HG03060 (cell line): ENCODE measurements at regions not wholly inside any gene's neighbourhood (a gene's known extent, or its start where the extent isn't known, plus 50 kb on each side); places are given as distances from the start of the nearest gene placed in this dataset.

Experiments
- ATAC-seq: cut with Tn5 transposase; IDR thresholded peaks from one replicate; pipeline ENCODE4 v1.9.1; 2021; ENCODE audit warnings: low read depth, moderate number of reproducible peaks; ENCODE audit not compliant: unreplicated experiment

DNA sequence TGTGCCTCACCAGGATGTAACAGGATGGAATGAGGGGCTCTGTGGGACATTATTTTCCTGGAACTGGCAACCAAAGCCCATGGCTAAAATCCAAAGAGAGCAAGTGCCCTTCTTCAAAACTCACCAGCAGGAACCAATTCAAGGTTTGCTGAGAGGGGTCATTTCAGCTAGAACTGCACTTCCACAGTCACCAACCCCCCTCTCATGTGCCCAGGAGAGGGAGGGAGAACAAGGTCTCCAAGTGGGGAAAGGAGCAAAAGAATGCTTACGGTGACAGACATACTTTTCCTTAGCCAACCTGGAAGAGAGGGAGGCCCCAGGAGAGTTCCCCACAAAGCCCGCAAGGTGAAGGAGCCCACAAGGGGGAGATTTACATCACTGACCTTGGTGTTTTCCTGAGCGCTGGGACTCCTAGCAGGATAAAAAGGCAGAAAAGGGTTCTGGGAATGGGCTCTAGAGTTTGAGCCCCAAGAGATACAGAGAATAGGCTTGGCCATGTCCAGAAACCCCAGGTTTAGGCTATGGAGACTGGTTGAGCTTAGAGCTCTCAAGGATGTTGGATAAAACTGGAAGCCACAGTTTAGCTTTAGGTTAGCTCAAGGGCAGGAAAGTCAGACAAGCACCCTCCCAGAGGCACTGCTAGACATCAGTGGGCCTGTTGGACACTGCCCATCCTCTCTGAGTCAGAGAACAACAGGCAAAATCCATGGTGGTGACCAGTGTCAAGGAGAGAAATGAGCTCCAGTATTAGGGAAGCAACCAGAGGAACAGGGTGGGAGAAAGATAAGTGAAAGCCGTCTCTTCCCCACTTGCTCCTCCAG, 63.9 kb upstream of the GHITM start:
- ATAC-seq, result no peak

DNA sequence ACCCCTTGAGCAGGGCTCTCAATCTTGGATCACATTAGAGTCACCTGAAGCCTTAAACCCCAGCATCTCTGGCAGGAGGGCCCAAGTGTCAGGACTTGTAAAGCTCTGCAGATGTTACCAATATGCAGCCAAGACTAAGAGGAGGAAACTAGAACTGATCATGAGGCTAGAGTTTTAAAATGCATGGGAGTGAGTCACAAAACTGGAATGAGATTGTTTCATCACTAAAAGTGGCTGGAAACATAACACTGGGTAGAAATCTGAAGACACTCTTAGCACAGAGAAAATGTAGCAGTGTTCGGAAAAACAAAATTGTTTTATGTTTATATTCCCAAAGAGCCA, 63.3 kb upstream of the GHITM start:
- no peak for ATAC-seq

DNA sequence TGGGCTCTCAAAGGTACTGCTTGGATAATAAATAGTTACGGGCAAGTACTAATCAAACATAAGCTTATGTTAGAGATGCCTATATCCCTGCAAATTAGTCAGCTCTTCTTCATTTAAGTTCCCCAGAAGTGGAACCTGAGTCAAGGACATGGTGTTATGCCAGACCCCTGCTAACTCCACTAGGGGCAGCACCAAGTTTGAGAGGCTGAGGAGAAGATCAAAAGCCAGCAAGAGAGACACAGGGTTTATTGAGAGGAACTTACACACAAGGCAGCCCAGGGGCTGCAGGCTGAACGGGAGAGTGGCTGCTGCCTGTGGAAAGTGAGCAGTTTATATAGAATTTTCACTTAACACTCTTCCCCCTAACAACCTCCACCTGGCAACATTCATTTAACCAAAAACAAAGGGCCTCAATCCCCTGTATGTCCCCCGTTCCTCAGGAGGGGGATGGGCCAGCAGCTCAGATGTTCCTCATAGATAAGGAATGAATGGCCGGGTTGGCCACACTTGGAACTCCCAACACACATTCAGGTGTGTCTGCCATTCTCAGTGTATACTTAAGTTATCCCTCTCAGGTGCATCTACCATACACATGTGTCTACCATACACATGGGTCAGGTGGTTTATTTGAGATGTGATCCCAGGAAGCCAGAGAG, 62.6 kb upstream of the GHITM start:
- peak; percentile 52 for ATAC-seq

DNA sequence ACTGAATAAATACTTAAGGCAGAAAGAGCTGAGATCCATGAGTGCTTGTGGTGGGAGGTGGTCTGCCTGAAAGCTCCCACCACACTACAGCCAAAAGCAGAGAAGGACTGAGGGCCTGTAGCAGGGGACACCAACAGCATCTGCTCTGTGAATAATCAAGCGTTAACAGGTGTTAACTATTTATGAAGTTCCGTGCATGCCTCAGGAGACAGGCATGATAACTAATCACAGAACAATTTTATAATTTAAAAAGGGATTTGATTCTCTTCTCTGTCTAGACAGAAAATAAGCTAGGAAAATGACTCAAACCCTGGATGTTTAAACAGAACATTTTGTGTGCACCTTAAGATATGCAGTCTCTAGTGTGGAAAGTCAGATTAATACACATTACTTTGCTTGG, 61.5 kb upstream of the GHITM start:
- ATAC-seq, result no peak

DNA sequence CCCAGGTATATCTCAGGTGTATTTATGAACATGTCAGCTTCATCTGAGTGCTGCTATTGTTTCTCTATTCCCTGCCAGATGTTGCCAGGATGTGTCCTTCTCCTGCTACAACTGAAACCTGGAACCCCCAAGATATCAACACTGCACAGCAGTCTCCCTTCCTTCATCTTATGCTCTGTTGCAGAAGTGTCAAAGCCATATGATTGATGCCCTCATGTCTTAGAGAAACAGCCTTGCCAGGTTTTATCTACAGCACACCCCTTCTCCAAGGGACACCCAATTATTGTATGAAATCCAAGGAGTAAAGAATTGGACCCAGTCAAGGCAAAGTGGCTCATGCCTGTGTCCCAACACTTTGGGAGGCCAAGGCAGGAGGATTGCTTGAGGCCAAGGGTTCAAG, 60.5 kb upstream of the GHITM start:
- no peak for ATAC-seq

DNA sequence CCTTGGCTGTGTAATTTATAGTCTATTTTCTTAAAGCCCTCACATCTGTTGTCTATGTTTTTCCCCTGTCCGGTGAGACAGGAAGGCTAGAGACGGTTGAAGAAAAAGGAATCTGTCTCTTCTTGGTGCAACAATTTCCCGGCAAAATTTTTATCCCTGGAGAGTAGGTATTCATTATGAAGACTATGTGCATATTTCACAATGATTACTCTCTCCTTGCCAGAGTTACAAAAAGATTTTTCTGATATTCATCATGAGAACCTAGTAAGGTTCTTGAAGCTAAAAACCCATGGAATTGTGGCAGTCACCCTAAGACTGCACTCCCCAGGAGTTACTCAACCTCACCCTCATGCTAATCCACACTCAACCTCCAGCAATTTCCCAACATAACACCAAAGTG, 55.0 kb upstream of the GHITM start:
- ATAC-seq, result no peak

DNA sequence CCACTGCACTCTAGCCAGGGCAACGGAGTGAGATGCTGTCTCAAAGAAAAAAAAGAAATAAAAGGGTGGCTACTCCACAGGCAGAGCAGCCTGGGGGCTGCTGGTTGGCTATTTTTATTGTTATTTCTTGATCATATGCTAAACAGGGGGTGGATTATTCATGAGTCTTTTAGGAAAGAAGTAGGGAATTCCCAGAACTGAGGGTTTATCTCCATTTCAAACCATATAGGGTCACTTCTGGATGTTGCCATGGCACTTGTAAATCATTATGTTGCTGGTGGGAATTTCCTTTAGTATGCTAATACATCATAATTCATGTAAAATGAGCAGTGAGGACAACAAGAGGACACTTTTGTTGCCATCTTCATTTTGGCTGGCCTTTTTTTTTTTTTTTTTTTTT, 52.1 kb upstream of the GHITM start:
- no peak for ATAC-seq

DNA sequence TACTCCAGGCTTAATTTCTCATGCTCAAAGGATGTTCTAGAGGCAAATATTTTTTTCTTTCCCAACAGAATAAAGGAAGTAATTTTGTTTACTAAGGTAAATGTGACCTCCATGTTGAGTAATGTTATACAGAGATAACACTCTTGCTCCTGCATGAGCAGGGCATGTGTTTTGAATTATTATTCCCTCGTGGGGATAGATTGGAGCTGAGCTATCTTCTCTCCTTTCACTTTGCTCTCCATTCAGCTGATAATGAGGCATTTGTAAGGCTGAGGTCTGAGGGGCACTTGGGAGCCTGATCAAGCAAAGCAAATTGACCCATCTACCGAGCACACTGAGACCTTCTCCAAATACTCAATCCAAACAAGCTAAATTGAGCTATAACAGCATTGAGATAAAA, 50.7 kb upstream of the GHITM start:
- ATAC-seq, result no peak

DNA sequence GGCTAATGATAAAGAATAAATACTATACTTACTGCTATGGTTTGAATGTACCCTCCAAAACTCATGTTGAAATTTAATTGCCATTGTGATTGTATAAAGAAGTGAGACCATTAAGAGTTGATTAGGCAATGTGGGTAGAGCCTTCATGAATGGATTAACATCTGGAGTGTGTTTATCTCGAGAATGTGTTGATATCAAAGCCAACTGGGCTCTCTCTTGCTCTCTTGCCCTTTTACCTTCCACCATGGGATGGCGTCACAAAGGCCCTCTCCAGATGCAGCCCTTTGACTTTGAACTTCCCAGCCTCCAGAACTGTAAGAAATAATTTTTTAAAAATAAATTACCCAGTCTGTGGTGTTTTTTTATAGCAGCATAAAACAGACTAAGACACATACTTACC, 50.1 kb upstream of the GHITM start:
- no peak for ATAC-seq
